HG03354 (cell line): ENCODE measurements at regions not wholly inside any gene's neighbourhood (a gene's known extent, or its start where the extent isn't known, plus 50 kb on each side); places are given as distances from the start of the nearest gene placed in this dataset.

Experiments used
- ATAC-seq: cut with Tn5 transposase; IDR thresholded peaks from one replicate; pipeline ENCODE4 v1.9.1; 2021; ENCODE audit warnings: mild to moderate bottlenecking; ENCODE audit not compliant: unreplicated experiment, poor library complexity, severe bottlenecking

DNA sequence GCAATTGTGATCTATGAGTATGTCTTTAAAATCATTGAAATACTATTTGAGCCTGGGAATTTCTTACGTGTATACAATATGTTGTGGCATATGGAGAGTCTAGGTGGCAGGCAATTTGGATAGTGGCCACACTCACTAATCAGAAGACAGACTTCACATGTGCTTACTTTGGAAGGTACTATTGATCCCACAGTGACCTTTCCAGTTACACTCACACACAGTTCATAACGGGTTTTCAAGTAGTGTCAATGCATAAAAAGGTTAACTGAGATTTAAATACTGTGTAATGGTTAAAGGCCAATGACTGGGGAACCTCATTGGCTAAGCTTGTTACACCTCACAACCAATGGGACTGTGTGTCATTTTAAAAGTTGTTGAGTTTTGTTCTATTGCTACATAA, 783.2 kb downstream of the RPA4 start:
- ATAC-seq = no peak

DNA sequence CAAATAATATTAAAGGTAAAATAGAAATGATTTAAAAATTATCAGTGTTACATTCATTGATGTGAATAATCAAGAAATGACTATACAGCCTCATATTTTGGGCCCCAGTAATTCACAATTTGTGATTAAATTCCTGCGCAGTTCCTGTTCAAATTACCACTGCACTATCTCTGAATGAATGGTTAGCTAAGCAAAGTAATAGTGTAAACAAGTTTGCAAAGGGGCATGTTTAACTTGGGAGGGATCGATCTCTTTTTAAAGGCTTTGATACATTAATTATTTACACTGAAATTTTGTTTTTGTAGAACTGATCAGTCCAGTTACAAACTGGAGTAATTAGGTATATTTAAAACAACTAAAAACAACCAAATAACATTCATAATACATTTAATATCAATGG, 784.4 kb downstream of the RPA4 start:
- ATAC-seq = no peak

DNA sequence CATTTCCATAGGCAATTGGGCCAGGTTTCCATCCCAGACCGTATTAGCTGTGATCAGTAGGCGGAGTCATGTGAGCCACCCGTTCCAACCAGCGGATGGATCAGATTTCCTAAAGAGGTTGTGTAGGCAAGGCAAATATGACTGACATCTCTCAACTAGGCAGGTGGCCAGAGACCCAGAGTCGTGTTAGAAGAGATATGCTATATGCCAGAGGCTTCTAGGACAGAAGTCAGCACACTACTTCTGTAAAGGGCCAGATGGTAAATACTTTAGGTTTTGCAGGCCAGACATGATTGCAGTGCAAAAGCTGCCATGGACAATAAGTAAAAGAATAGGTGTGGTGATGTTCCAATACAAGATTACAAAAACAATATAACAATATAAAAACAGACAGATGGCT, 788.4 kb downstream of the RPA4 start:
- no peak for ATAC-seq

DNA sequence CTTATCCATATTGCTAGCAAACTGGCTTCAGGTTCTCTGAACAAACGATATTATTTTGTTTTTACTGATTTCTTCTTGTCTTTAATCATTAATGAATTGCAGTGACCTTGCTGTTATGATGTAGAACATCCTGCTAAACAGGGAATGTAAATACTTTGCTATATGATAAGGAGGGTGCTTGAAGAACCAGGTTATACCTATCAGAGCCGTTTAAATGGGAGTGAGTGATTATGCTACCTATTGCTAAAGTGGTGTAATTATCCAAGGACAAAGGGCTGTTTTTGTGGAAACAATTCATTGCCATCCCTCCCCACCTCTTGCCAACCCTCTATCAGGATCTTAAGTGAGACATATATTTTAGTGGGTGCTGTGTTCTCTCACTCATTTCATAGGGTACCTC, 788.9 kb downstream of the RPA4 start:
- ATAC-seq = no peak

DNA sequence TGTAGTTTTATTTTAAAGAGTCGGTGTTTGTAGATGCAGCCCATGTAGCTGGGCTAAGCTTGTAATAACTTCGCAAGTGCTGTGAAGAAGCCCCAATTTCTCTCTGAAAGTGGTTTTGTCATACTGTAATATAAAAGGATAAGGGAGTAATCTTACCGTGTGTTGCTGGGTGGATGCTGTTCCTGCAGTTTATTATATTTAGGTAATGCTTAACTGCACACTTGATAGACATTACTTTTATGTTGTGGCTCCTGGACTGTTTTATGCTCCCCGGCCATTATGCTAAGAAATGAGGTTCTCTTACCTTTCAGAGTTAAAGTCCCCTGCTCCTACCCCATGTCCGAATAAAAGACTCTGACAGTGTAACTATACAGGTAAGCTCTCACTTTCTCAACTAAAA, 789.4 kb downstream of the RPA4 start:
- ATAC-seq = no peak

DNA sequence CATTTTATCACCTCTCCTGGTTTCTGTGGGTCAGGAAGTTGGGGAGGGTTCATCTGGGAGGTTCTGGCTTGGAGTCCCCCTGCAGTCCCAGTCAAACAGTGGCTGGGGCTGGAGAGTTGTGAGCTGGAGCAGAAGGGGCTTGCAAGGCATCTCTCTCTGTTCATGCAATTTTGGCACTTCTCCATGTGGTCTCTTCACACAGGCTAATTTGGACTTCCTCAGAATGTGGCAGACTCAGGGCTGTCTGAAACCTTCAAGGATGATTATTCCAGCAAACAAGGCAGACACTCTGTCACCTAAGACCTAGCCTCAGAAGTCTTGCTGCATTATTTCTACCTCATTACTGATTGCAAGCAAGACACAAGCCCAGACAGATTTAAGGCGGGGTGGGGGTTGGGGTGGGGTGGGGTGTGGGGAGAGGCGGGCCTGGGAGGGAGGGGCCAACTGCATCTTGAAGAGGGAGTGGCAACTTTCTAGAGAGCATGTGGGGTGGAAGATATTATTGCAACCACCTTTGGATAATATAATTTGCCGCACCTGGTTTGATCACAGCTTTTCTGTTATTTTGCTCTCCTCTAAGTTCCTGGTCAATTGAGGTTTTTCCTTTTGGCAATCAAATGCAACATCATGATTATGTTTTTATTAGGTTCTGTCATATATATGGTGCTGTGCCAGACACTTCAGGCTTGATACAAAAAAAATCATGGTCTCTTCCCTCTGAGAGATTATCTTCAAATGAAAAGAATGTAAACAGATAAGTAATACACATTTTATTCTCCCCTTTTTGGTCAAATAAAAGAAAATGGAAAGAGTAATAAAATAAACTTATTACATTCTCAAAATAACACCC, 799.5 kb downstream of the RPA4 start:
- no peak for ATAC-seq

DNA sequence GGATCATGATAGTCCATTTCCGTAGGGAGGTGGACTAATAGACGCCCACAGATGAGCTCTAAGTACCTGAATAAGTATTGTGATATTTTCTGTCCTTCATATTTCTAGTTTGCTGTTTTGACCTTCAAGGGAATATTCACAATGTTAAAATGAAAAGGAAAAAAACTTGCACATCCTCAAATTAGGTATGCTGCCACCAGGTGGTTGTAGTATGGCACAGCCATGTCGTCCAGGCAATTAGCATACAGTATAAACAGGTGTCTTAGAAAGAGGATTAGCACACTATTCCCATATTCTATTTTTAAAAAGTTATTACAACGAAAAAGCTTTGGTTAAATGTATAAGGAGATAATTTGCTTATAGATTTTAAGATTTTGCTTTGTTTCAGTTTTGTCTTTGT, 802.0 kb downstream of the RPA4 start:
- peak; percentile 86 for ATAC-seq

DNA sequence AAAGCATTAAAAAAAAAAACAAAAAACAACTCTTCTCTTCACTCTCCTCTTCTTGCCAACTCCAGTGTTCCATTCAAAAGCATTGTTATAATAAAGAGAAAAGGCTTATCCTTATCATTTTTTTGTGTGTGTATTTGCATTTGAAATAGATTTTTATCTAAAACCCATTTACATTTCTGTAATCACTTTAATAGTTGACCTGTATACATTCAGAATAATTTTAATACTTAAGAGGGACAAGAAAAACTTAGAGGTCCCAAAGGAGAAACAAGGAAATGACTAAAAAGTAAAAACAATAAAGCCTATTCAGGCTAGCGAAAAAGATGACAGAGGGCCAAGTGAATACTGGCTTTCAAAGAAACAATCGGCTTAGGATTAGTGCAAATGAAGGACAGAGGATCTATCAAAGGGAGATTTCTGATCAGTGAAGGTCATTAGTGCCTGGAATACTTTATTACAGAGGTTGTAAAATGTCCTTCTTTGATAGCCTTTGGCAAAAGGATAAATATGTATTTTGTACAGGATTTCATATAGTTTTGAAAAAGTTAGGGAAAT, 808.3 kb downstream of the RPA4 start:
- ATAC-seq = no peak

DNA sequence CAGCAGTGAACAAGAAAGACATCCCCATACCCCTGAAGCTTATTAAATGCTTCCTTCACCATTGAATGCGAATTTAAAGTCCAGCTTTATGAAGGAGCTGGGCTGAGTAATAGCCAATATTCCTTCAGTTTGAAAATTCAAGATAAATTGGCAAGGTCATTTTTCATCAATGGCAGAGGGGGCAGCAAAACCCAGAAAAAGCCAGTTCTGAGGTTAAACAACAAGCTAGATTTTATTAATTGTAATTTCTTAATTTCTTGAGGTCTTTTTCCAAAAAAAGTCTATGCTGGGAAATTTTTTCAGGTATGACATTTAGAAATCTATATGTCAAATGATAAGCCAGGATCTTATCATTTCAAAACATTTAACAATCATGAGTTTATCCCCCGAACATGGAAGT, 808.9 kb downstream of the RPA4 start:
- no peak for ATAC-seq

DNA sequence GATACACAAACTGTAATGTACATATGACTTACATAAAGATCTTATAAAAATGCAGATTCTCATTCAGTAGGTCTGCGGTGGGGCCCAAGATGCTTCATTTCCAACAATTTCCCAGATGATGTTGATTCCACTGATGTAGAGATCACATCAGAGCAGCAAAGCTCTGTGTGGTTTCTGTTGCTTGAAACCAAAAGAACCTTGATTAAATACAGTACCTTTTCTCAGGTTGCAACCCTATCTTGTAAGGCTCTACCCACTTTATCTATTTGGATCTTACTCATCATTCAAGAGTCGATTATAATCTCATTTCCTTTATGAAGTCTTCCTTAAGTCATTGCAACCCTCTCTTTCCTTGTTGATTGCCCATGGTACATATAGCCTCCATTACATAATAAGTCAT, 816.8 kb downstream of the RPA4 start:
- ATAC-seq = no peak

DNA sequence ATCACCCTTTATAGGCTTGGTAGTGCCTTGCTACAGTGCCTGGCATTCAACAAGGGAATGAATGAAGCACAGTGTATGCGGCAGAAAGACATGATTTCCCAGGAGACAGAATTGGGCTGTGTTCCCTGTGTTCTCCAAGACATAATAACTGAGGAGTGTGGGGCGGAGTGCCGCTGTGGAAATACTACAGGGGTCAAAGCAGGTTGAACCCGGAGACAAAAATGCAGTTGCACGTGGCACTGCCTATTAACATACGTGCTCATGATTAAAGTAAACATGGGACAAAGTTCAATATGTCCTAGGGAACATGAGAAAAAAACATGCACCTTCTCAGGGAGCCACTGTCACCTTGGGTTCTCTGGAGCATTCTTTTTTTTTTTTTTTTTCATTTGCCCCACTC, 820.8 kb downstream of the RPA4 start:
- ATAC-seq = no peak

DNA sequence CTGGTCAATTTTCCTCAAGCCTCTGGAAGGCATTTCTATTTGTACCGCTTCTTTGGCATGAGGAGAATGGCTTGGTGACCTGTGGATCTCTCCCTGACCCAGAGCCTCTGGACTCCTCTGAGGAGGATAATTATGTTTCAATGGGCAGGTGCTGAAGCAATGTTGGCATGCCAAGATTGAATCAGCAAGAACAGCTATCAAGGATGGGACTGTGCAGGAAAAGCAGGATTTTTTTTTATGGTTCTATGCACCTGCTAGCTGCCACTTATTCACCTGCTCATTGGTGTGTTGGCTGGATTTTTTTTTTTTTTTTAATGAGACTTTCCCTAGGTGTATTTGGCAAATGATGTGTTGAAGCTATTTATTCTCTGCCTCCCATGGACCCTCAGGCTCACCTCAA, 821.2 kb downstream of the RPA4 start:
- ATAC-seq = no peak

DNA sequence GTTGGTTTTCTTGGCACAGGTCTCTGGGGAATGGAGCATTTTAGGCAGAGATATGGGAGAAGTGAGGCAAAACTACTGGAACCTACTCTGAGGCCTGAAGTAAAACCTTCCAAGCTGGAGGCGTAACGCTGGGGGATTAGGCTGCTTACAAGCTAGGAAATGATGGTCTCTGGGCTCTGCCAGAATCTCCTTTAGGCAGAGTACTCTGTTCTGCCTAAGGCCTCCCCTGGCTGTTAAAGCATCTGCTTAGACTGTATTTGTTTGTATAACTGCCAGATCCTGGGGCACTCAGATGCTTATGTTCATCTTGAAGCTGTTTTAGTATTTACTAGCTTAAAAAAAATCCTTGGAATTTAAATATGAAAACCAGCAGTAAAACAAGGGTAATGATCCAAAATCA, 822.2 kb downstream of the RPA4 start:
- ATAC-seq = no peak

DNA sequence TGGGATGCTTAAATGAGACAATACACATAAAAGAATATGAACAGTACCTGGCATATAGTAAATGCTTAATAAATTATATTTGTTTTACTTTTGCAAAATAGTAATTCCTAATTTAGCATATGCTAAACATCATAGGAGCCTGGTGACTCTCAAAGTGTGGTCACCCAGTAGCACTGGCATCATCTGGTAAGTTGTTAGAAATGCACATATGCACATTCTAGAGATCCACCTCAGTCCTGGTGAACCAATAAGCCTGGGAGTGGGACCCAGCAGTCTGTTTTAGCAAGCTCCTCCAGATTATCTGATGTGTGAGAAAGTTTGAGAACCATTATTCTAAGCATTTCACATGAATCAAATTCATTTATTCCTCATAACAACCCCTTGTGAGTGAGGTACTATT, 830.4 kb downstream of the RPA4 start:
- no peak for ATAC-seq

DNA sequence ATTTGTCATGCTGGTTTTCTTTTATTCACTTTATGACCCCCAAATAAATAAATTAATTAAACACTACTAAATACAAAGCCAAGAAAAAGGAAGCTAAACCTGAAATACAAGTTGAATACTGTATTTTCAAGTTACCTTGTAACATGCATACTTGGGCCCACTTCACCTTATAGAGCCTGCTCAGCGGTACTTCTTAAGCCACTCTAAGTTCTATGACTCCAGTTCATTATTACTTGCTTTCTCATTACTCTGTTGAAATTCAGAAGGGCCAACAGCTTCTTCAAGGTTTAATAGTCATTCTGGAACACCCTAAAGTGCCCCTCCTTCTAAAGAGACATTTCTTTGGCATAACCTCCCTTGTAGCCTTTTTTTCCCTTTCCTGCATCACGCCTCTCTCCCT, 844.5 kb downstream of the RPA4 start:
- no peak for ATAC-seq

DNA sequence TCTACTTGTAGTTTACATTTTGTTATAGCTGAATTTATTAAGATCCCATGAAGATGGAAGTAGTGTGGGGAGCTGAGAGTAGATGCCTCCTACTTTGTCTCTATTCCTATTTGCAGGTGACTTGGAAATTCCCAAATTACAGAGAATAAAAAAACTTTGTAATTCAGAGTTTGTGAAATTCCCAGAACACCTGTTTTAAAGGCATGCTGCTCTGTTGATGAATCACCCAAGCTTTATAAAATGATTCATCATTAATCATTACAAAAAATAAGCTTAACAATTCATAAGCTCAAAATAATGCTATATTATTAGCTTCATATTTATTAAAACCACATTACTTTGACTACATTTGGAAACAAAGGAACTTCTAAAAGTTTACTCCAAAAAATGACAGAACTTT, 856.3 kb downstream of the RPA4 start:
- no peak for ATAC-seq

DNA sequence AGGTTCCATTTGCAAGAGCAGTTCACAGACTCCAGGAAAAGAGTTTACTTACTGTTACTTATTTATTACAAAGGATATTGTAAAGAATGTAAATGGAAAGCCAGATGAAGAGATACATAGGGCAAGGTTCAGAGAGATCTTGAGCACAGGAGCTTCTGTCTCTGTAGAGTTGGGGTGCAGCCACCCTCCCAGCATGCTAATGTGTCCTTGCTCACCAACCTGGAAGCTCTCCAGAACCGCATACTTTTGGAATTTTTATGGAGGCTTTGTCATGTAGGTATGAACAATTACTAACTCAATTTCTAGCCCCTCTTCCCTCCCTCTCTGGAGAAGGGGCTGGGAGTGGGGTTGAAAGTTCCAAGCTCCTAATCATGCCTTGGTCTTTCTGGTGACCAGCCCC, 857.2 kb downstream of the RPA4 start:
- no peak for ATAC-seq

DNA sequence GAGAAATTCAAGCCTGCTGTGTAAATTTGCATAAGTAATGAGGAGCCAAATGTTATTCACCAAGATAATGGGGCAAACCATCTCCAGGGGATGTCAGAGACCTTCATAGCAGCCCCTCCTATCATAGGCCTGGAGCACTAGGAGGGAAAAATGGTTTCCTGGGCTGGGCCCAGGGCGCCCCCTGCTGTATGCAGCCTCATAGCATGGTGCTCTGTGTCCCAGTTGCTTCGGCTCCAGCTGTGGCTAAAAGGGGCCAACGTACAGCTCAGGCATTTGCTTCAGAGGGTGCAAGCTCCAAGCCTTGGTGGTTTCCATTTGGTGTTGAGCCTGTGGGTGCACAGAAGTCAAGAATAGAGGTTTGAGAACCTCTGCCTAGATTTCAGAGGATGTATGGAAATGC, 859.3 kb downstream of the RPA4 start:
- ATAC-seq = no peak

DNA sequence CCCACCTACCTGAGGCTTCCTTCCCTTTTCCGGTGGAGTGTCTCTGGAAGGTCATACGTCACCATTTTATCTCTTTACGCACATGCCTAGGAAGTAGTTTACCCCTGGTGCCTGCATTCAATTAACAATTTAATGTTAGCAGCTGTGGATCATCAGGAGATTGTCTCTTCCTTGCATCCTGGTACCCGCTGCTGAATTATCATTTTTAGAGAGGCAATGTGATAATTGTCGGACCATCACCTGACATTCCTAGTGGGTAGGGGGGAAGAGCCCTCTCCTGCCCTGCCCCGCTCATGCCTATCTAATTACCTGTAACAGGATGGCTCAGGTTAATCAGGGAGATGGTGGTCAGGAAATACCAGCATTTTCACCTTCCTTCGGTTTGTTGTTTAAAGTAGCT, 863.6 kb downstream of the RPA4 start:
- no peak for ATAC-seq

DNA sequence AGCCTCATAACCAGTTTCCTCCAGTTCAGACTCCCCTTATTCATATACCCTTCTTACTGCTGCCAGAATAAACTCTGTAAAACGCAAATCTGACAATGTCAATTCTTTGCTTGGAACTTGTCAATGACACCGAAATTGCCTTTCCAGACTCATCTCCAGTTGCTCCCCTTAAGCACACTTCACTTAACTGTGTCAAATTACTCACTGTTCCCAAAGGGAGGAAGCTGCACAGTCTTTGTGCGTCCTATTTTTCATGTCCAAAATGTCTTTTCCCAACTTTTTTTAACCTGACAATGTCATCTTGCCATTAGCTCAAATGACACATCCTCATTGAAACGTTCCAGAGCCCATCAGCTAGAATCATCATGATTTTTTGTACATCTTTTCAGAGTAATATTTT, 867.3 kb downstream of the RPA4 start:
- no peak for ATAC-seq

DNA sequence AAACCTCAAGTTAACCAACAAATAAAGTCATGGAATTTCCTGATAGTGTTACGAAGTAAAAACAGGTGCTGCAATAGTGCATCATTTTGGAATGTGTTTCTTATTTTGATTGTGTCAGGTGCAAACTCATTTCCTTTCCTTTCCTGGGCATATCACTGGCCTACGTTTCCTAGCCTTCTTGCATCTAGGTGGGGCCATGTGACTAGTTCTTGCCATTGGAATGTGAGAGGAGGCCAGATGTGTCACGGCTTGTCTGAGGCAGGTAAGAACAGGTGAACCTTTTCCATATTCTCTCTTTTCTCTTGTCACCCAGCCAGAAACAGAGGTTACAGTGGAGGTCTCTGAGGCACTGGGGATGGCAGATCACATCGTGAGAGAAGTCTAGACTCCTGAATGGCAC, 868.0 kb downstream of the RPA4 start:
- no peak for ATAC-seq

DNA sequence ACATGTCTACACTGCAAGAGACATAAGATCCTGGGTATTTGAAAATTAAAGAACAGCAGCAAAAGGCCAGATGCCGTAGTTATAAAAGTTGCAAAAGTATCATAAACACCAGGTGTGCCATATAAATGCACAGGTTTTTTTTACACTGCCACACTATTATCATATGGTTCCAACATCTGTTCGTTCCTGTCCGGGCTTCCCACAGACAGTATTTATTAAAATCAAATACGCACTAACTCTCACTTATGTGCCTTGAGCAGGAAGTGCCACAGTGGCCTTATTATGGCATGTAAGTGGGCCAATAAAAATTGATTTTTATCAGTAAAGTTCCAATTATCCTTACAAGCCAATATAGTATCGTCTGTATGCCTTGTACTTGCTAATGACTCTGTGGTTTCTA, 873.2 kb downstream of the RPA4 start:
- ATAC-seq = no peak
